ENCODE measurements at regions not wholly inside any gene's neighbourhood (a gene's known extent, or its start where the extent isn't known, plus 50 kb on each side); places are given as distances from the start of the nearest gene placed in this dataset.

GRCh38 chr22:49608228-49608627 lies 219.4 kb downstream of the BRD1 start:
- TF ChIP-seq CTCF (IDR thresholded peaks at IDR 0.05) (no peak), EP300 (IDR thresholded peaks at IDR 0.05) (no peak)
